Astrocyte (in vitro differentiated cells and primary cell): ENCODE measurements at regions not wholly inside any gene's neighbourhood (a gene's known extent, or its start where the extent isn't known, plus 50 kb on each side); places are given as distances from the start of the nearest gene placed in this dataset.

Source experiments
- DNase-seq: peaks from one replicate; pipeline ENCODE4 v3.0.0-alpha.2; 2010; ENCODE audit warnings: low read depth
- FAIRE-seq: peaks from 2 replicates; lab custom pipeline; 2011; peaks lifted over from hg19 to GRCh38; lab: Jason Lieb, UNC
- H2AFZ ChIP-seq: 2 replicates; pipeline ENCODE4 v1.6.0; 2012; ENCODE audit warnings: low read depth, low read length, inconsistent platforms
- H3K27ac ChIP-seq: 2 replicates; pipeline ENCODE4 v1.5.1; 2011; ENCODE audit warnings: low read depth, low read length, inconsistent platforms
- H3K27me3 ChIP-seq: 2 replicates; pipeline ENCODE4 v1.6.0; 2011; ENCODE audit warnings: low read length, inconsistent platforms; ENCODE audit not compliant: insufficient read depth
- H3K36me3 ChIP-seq: 2 replicates; pipeline ENCODE4 v1.5.1; 2011; ENCODE audit warnings: low read length, inconsistent platforms; ENCODE audit not compliant: insufficient read depth
- H3K4me1 ChIP-seq: 2 replicates; pipeline ENCODE4 v1.5.1; 2011; ENCODE audit warnings: low read length, inconsistent platforms; ENCODE audit not compliant: insufficient read depth
- H3K4me2 ChIP-seq: 2 replicates; pipeline ENCODE4 v1.6.0; 2012; ENCODE audit warnings: low read length, inconsistent platforms
- H3K4me3 ChIP-seq: 2 replicates; pipeline ENCODE4 v1.5.1; 2011; ENCODE audit warnings: low read depth, mild to moderate bottlenecking, low read length, inconsistent platforms; ENCODE audit not compliant: insufficient read depth
- H3K79me2 ChIP-seq: 2 replicates; pipeline ENCODE4 v1.6.0; 2012; ENCODE audit warnings: mild to moderate bottlenecking, low read length, inconsistent platforms; ENCODE audit not compliant: insufficient read depth
- H3K9ac ChIP-seq: 2 replicates; pipeline ENCODE4 v1.6.0; 2012; ENCODE audit warnings: mild to moderate bottlenecking, low read length, inconsistent platforms
- H3K9me3 ChIP-seq: 2 replicates; pipeline ENCODE4 v1.5.1; 2012; ENCODE audit warnings: low read depth, mild to moderate bottlenecking, low read length, inconsistent platforms; ENCODE audit not compliant: insufficient read depth
- H4K20me1 ChIP-seq: 2 replicates; pipeline ENCODE4 v1.6.0; 2012; ENCODE audit warnings: low read length, inconsistent platforms; ENCODE audit not compliant: insufficient read depth
- H3K27ac Mint-ChIP-seq: one replicate; pipeline ENCODE4 v1.8.0; 2021; ENCODE audit warnings: mild to moderate bottlenecking, mixed read lengths; ENCODE audit not compliant: unreplicated experiment
- H3K27me3 Mint-ChIP-seq: one replicate; pipeline ENCODE4 v1.8.0; 2021; ENCODE audit warnings: low read depth, mixed read lengths; ENCODE audit not compliant: unreplicated experiment
- H3K36me3 Mint-ChIP-seq: one replicate; pipeline ENCODE4 v1.8.0; 2021; ENCODE audit warnings: low read depth, mixed read lengths; ENCODE audit not compliant: unreplicated experiment
- H3K4me1 Mint-ChIP-seq: one replicate; pipeline ENCODE4 v1.8.0; 2021; ENCODE audit warnings: low read depth, mixed read lengths; ENCODE audit not compliant: unreplicated experiment
- H3K4me3 Mint-ChIP-seq: one replicate; pipeline ENCODE4 v1.8.0; 2021; ENCODE audit warnings: mild to moderate bottlenecking, moderate library complexity, mixed read lengths; ENCODE audit not compliant: unreplicated experiment
- H3K9me3 Mint-ChIP-seq: one replicate; pipeline ENCODE4 v1.8.0; 2021; ENCODE audit warnings: mild to moderate bottlenecking, mixed read lengths; ENCODE audit not compliant: unreplicated experiment
- EZH2 ChIP-seq: IDR thresholded peaks from 2 replicates; pipeline ENCODE4 v1.6.1; 2012; ENCODE audit warnings: mild to moderate bottlenecking, low read length, inconsistent platforms; ENCODE audit not compliant: insufficient read depth
- TF ChIP-seq, protein P1 (sequence below): IDR thresholded peaks from 2 replicates; pipeline ENCODE4 v1.5.1; 2011; ENCODE audit warnings: low read depth, mild to moderate bottlenecking, inconsistent platforms, low read length, moderate library complexity; ENCODE audit not compliant: insufficient read depth

DNA sequence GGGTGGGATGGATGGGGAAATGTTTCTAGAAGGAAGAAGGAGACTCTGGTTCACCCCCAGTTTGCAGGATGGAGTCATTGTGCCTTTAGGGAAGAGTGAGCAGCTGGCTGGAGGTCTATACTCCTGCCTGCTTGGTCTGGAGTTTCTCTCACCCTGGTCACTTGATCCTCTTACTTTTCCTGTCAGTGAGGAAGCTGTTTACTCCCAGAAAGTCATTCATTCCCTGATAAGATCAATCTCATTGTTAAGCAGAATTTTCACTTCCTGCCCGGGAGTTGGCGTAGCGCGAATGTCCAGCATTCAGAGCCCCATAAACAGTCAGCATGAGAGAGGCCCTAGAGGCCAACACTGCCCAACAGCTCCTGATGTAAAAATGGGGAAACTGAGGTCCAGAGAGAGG is 70.4 kb upstream of the SIRPA start:
- H3K36me3 Mint-ChIP-seq = peaks cover 11% of the 10 kb centered on the region
- H3K27ac Mint-ChIP-seq = peak overlapping the region; percentile 47
- Histone ChIP-seq H3K36me3 (no peaks in the 10 kb centered on the region), H3K27ac (no peak overlapping the region), H2AFZ (no peak overlapping the region), H3K27me3 (no peaks in the 10 kb centered on the region), H3K4me2 (no peak overlapping the region), H3K79me2 (no peaks in the 10 kb centered on the region), H3K4me3 (no peak overlapping the region), H4K20me1 (no peaks in the 10 kb centered on the region), H3K9ac (no peak overlapping the region), H3K9me3 (no peaks in the 10 kb centered on the region), H3K4me1 (peaks cover 32% of the 10 kb centered on the region)
- H3K4me1 Mint-ChIP-seq = peaks cover 18% of the 10 kb centered on the region
- H3K4me3 Mint-ChIP-seq = no peak overlapping the region
- H3K27me3 Mint-ChIP-seq = no peaks in the 10 kb centered on the region
- H3K9me3 Mint-ChIP-seq = peaks cover 23% of the 10 kb centered on the region
- DNase-seq = no peak
- TF ChIP-seq, protein P1, sequence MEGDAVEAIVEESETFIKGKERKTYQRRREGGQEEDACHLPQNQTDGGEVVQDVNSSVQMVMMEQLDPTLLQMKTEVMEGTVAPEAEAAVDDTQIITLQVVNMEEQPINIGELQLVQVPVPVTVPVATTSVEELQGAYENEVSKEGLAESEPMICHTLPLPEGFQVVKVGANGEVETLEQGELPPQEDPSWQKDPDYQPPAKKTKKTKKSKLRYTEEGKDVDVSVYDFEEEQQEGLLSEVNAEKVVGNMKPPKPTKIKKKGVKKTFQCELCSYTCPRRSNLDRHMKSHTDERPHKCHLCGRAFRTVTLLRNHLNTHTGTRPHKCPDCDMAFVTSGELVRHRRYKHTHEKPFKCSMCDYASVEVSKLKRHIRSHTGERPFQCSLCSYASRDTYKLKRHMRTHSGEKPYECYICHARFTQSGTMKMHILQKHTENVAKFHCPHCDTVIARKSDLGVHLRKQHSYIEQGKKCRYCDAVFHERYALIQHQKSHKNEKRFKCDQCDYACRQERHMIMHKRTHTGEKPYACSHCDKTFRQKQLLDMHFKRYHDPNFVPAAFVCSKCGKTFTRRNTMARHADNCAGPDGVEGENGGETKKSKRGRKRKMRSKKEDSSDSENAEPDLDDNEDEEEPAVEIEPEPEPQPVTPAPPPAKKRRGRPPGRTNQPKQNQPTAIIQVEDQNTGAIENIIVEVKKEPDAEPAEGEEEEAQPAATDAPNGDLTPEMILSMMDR = no peak
- no peak for TF ChIP-seq EZH2
- no peak for FAIRE-seq

DNA sequence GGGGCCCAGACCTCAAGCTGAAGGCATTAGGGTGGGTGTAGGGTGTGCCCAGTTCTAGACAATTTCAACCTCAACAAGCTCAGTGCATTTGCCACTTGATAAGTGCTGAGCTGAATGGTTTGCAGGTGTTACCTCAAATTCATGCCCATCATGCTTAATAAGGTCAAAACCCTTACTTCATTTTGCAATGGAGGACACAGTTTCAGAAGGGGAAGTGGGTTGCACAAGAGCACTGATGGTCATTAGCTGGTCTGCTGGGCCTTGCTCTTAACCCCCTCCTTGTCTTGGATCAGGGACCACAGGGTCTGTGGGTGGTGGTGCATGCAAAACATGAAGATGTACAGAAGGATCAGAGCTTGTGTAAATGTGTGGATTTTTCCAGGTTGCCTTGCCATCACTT is 71.0 kb upstream of the SIRPA start:
- no peaks in the 10 kb centered on the region for H4K20me1 ChIP-seq
- DNase-seq (no peak), FAIRE-seq (no peak)
- no peak overlapping the region for H3K4me3 ChIP-seq
- no peak overlapping the region for H3K27ac ChIP-seq
- Mint-ChIP-seq H3K27me3 (no peaks in the 10 kb centered on the region), H3K36me3 (peaks cover 11% of the 10 kb centered on the region), H3K4me3 (no peak overlapping the region), H3K27ac (no peak overlapping the region), H3K9me3 (peaks cover 23% of the 10 kb centered on the region), H3K4me1 (peaks cover 21% of the 10 kb centered on the region)
- H3K9ac ChIP-seq = no peak overlapping the region
- H3K36me3 ChIP-seq = no peaks in the 10 kb centered on the region
- TF ChIP-seq, protein P1 = no peak
- TF ChIP-seq EZH2 = no peak
- no peaks in the 10 kb centered on the region for H3K9me3 ChIP-seq
- no peak overlapping the region for H2AFZ ChIP-seq
- H3K79me2 ChIP-seq = no peaks in the 10 kb centered on the region
- H3K4me2 ChIP-seq = no peak overlapping the region
- peaks cover 29% of the 10 kb centered on the region for H3K4me1 ChIP-seq
- no peaks in the 10 kb centered on the region for H3K27me3 ChIP-seq

DNA sequence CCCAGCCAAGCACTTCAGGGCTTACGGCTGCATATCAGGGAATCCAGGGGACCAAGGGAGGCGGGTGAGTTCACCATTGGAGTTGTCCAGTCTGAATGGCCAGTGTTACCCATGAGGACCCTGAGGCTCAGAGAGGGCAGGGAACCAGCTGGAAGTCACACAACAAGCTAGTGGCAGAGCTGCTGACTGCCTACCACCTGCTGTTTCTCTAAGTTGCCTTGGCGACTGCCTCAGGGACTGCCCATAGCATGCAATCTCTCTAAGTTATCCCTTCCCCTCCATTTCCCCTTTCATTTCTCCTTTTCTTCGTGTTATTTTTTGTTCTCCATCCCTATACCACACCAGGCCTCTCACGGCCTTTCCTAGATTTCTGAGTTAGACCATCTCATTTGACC is 71.8 kb upstream of the SIRPA start:
- Histone ChIP-seq H3K36me3 (no peaks in the 10 kb centered on the region), H3K4me3 (no peak overlapping the region), H3K9ac (no peak overlapping the region), H3K9me3 (no peaks in the 10 kb centered on the region), H2AFZ (no peak overlapping the region), H3K4me1 (peaks cover 29% of the 10 kb centered on the region), H3K79me2 (no peaks in the 10 kb centered on the region), H4K20me1 (no peaks in the 10 kb centered on the region), H3K27me3 (no peaks in the 10 kb centered on the region), H3K27ac (no peak overlapping the region), H3K4me2 (no peak overlapping the region)
- H3K27me3 Mint-ChIP-seq = peaks cover 2% of the 10 kb centered on the region
- DNase-seq (no peak), FAIRE-seq (no peak)
- H3K4me3 Mint-ChIP-seq = no peak overlapping the region
- H3K27ac Mint-ChIP-seq = peak overlapping the region; percentile 53
- peaks cover 11% of the 10 kb centered on the region for H3K36me3 Mint-ChIP-seq
- H3K9me3 Mint-ChIP-seq = peaks cover 23% of the 10 kb centered on the region
- peaks cover 28% of the 10 kb centered on the region for H3K4me1 Mint-ChIP-seq
- TF ChIP-seq, protein P1 = peak; percentile 2
- no peak for TF ChIP-seq EZH2
